ENCODE measurements at regions not wholly inside any gene's neighbourhood (a gene's known extent, or its start where the extent isn't known, plus 50 kb on each side); places are given as distances from the start of the nearest gene placed in this dataset.
"Not testable (repeated sequence)": the region's sequence is repeated elsewhere in the genome, so short reads cannot be mapped to it uniquely, and the experiment has no call there.

GRCh38 chr17:31798205-31798724 lies 60.8 kb downstream of the COPRS start:
- DNase-seq = no peak
- Mint-ChIP-seq H3K36me3 (ENCODE audit: unreplicated experiment) (no peaks in the 10 kb centered on the region), H3K27ac (ENCODE audit: unreplicated experiment) (no peak overlapping the region), H3K27me3 (ENCODE audit: unreplicated experiment) (no peaks in the 10 kb centered on the region), H3K4me3 (ENCODE audit: unreplicated experiment) (no peak overlapping the region), H3K4me1 (ENCODE audit: low read depth, unreplicated experiment) (no peaks in the 10 kb centered on the region), H3K9me3 (ENCODE audit: unreplicated experiment) (no peaks in the 10 kb centered on the region)
- no peak for TF ChIP-seq CTCF (IDR thresholded peaks at IDR 0.05; ENCODE audit: partially characterized antibody, unreplicated experiment)

GRCh38 chr17:31795941-31796340 lies 63.1 kb downstream of the COPRS start:
- not testable (repeated sequence) for H3K27ac Mint-ChIP-seq (ENCODE audit: unreplicated experiment); H3K27me3 Mint-ChIP-seq (ENCODE audit: unreplicated experiment); H3K9me3 Mint-ChIP-seq (ENCODE audit: unreplicated experiment); H3K36me3 Mint-ChIP-seq (ENCODE audit: unreplicated experiment); DNase-seq; H3K4me3 Mint-ChIP-seq (ENCODE audit: unreplicated experiment); H3K4me1 Mint-ChIP-seq (ENCODE audit: low read depth, unreplicated experiment)

- Mint-ChIP-seq H3K27me3 (ENCODE audit: unreplicated experiment) (no peaks in the 10 kb centered on the region), H3K36me3 (ENCODE audit: unreplicated experiment) (no peaks in the 10 kb centered on the region), H3K9me3 (ENCODE audit: unreplicated experiment) (no peaks in the 10 kb centered on the region), H3K4me1 (ENCODE audit: low read depth, unreplicated experiment) (no peaks in the 10 kb centered on the region), H3K4me3 (ENCODE audit: unreplicated experiment) (no peak overlapping the region), H3K27ac (ENCODE audit: unreplicated experiment) (no peak overlapping the region)
- no peak for TF ChIP-seq CTCF (IDR thresholded peaks at IDR 0.05; ENCODE audit: partially characterized antibody, unreplicated experiment)
- no peak for DNase-seq
Observed at GRCh38 chr17:31794111-31794510, 64.9 kb downstream of the COPRS start.

GRCh38 chr17:31793634-31794033 lies 65.4 kb downstream of the COPRS start:
- not testable (repeated sequence) for H3K4me3 Mint-ChIP-seq (ENCODE audit: unreplicated experiment); H3K27me3 Mint-ChIP-seq (ENCODE audit: unreplicated experiment); H3K4me1 Mint-ChIP-seq (ENCODE audit: low read depth, unreplicated experiment); H3K27ac Mint-ChIP-seq (ENCODE audit: unreplicated experiment); H3K9me3 Mint-ChIP-seq (ENCODE audit: unreplicated experiment); H3K36me3 Mint-ChIP-seq (ENCODE audit: unreplicated experiment); DNase-seq

- Mint-ChIP-seq H3K36me3 (ENCODE audit: unreplicated experiment) (no peaks in the 10 kb centered on the region), H3K4me1 (ENCODE audit: low read depth, unreplicated experiment) (no peaks in the 10 kb centered on the region), H3K27me3 (ENCODE audit: unreplicated experiment) (no peaks in the 10 kb centered on the region), H3K9me3 (ENCODE audit: unreplicated experiment) (no peaks in the 10 kb centered on the region), H3K27ac (ENCODE audit: unreplicated experiment) (no peak overlapping the region), H3K4me3 (ENCODE audit: unreplicated experiment) (no peak overlapping the region)
- no peak for DNase-seq
- no peak for TF ChIP-seq CTCF (IDR thresholded peaks at IDR 0.05; ENCODE audit: partially characterized antibody, unreplicated experiment)
Observed at GRCh38 chr17:31792007-31792585, 66.9 kb downstream of the COPRS start.

GRCh38 chr17:31789707-31790505 lies 69.1 kb downstream of the COPRS start:
- no peak for TF ChIP-seq CTCF (IDR thresholded peaks at IDR 0.05; ENCODE audit: partially characterized antibody, unreplicated experiment)
- no peak for DNase-seq
- H3K4me3 Mint-ChIP-seq (ENCODE audit: unreplicated experiment) = no peak overlapping the region
- H3K36me3 Mint-ChIP-seq (ENCODE audit: unreplicated experiment) = no peaks in the 10 kb centered on the region
- no peaks in the 10 kb centered on the region for H3K4me1 Mint-ChIP-seq (ENCODE audit: low read depth, unreplicated experiment)
- no peak overlapping the region for H3K27ac Mint-ChIP-seq (ENCODE audit: unreplicated experiment)
- H3K27me3 Mint-ChIP-seq (ENCODE audit: unreplicated experiment) = no peaks in the 10 kb centered on the region
- H3K9me3 Mint-ChIP-seq (ENCODE audit: unreplicated experiment) = no peaks in the 10 kb centered on the region

Data from glutamatergic neuron (in vitro differentiated cells).